GM23338 (cell line): ENCODE measurements at regions not wholly inside any gene's neighbourhood (a gene's known extent, or its start where the extent isn't known, plus 50 kb on each side); places are given as distances from the start of the nearest gene placed in this dataset.

ENCODE experiments used
- ATAC-seq: fragments of 200-7000 bp; cut with Tn5 transposase; 3 replicates; pipeline ENCODE4 v1.9.1; 2020
- DNase-seq: peaks from one replicate; pipeline ENCODE4 v3.0.0-alpha.2; 2015; ENCODE audit warnings: low spot score
- H2AFZ ChIP-seq: fragments of 200-600 bp; sonication (generic); 2 replicates; pipeline ENCODE4 v1.8.0; 2016; ENCODE audit warnings: antibody characterized with exemption, mild to moderate bottlenecking, moderate library complexity
- H3F3A ChIP-seq: fragments of 200-600 bp; sonication (generic); replicated peaks from 2 replicates; pipeline ENCODE4 v1.8.0; 2017; ENCODE audit warnings: antibody characterized with exemption, mixed run types, low read depth
- H3K27ac ChIP-seq: fragments of 200-600 bp; sonication (generic); 2 replicates; pipeline ENCODE4 v1.6.1; 2016; ENCODE audit warnings: low read depth
- H3K27me3 ChIP-seq: fragments of 200-600 bp; sonication (generic); 2 replicates; pipeline ENCODE4 v1.8.0; 2016; ENCODE audit warnings: mild to moderate bottlenecking, mixed run types, moderate library complexity; ENCODE audit not compliant: insufficient read depth
- H3K36me3 ChIP-seq: fragments of 200-600 bp; sonication (generic); 2 replicates; pipeline ENCODE4 v1.8.0; 2016; ENCODE audit warnings: mild to moderate bottlenecking; ENCODE audit not compliant: insufficient read depth
- H3K4me1 ChIP-seq: fragments of 200-600 bp; sonication (generic); 2 replicates; pipeline ENCODE4 v1.8.0; 2016; ENCODE audit warnings: mild to moderate bottlenecking, moderate library complexity; ENCODE audit not compliant: insufficient read depth
- H3K4me2 ChIP-seq: fragments of 200-600 bp; sonication (generic); 2 replicates; pipeline ENCODE4 v1.7.1; 2017; ENCODE audit warnings: mixed run types
- H3K4me3 ChIP-seq: fragments of 200-600 bp; sonication (generic); 2 replicates; pipeline ENCODE4 v1.6.1; 2016; ENCODE audit warnings: mixed run types
- H3K79me2 ChIP-seq: fragments of 200-600 bp; sonication (generic); replicated peaks from 2 replicates; pipeline ENCODE4 v1.8.0; 2017; ENCODE audit warnings: mild to moderate bottlenecking; ENCODE audit not compliant: insufficient read depth
- H3K9me2 ChIP-seq: fragments of 200-600 bp; sonication (generic); 2 replicates; pipeline ENCODE4 v1.8.0; 2017; ENCODE audit not compliant: insufficient read depth
- H4K20me1 ChIP-seq: fragments of 200-600 bp; sonication (generic); replicated peaks from 2 replicates; pipeline ENCODE4 v1.8.0; 2017; ENCODE audit warnings: mild to moderate bottlenecking; ENCODE audit not compliant: insufficient read depth
- H3K27ac Mint-ChIP-seq: 2 replicates; pipeline ENCODE4 v1.8.0; 2020; ENCODE audit warnings: inconsistent platforms, mild to moderate bottlenecking, moderate library complexity, mixed read lengths
- H3K27me3 Mint-ChIP-seq: 3 replicates; pipeline ENCODE4 v1.8.0; 2022; ENCODE audit warnings: low read depth, mild to moderate bottlenecking, moderate library complexity, mixed read lengths, inconsistent platforms; ENCODE audit not compliant: insufficient read depth, poor library complexity
- H3K36me3 Mint-ChIP-seq: 3 replicates; pipeline ENCODE4 v1.8.0; 2021; ENCODE audit warnings: low read depth, mild to moderate bottlenecking, inconsistent platforms, moderate library complexity, mixed read lengths
- H3K4me1 Mint-ChIP-seq: 3 replicates; pipeline ENCODE4 v1.8.0; 2020; ENCODE audit warnings: mild to moderate bottlenecking, inconsistent platforms, mixed read lengths
- H3K4me3 Mint-ChIP-seq: 3 replicates; pipeline ENCODE4 v1.8.0; 2021; ENCODE audit warnings: moderate library complexity, mild to moderate bottlenecking, inconsistent platforms, mixed read lengths
- H3K9me3 Mint-ChIP-seq: 3 replicates; pipeline ENCODE4 v1.8.0; 2020; ENCODE audit warnings: moderate library complexity, mild to moderate bottlenecking, inconsistent platforms, mixed read lengths
- CTCF ChIP-seq, 2 experiments: fragments of 200-600 bp in 1 of 2; sonication (generic) in 1 of 2; conservative IDR thresholded peaks; 2 replicates each; pipeline versions ENCODE4 v1.5.1 to v1.6.1; 2016 to 2017; ENCODE audit warnings: antibody characterized with exemption in 2 of 2, low read depth in 2 of 2, mild to moderate bottlenecking in 2 of 2, moderate library complexity in 1 of 2
- ETS1 ChIP-seq: IDR thresholded peaks from 2 replicates; pipeline ENCODE4 v1.6.1; 2016; ENCODE audit warnings: antibody characterized with exemption
- EZH2 ChIP-seq: fragments of 200-600 bp; sonication (generic); IDR thresholded peaks from one replicate; pipeline ENCODE4 v1.8.0; 2017; ENCODE audit warnings: antibody characterized with exemption, mild to moderate bottlenecking, low read depth; ENCODE audit not compliant: unreplicated experiment
- JUNB ChIP-seq: IDR thresholded peaks from one replicate; pipeline ENCODE4 v1.6.1; 2016; ENCODE audit warnings: antibody characterized with exemption; ENCODE audit not compliant: unreplicated experiment
- POLR2AphosphoS5 ChIP-seq: IDR thresholded peaks from 2 replicates; pipeline ENCODE4 v1.6.1; 2016; ENCODE audit warnings: antibody characterized with exemption, low read depth
- REST ChIP-seq: IDR thresholded peaks from one replicate; pipeline ENCODE4 v1.6.1; 2018; ENCODE audit warnings: antibody characterized with exemption; ENCODE audit not compliant: unreplicated experiment
- STAT1 ChIP-seq: IDR thresholded peaks from one replicate; pipeline ENCODE4 v1.6.1; 2016; ENCODE audit warnings: antibody characterized with exemption; ENCODE audit not compliant: unreplicated experiment
- ZNF114 ChIP-seq: fragments of 250-450 bp; sonication (Bioruptor Pico); IDR thresholded peaks from 2 replicates; pipeline ENCODE4 v1.5.0; 2020; ENCODE audit warnings: mild to moderate bottlenecking, moderate library complexity
- ZNF462 ChIP-seq: fragments of 250-450 bp; sonication (Bioruptor Pico); IDR thresholded peaks from 2 replicates; pipeline ENCODE4 v1.5.0; 2020; ENCODE audit warnings: mild to moderate bottlenecking, moderate library complexity

GRCh38 chr5:176722757-176723156 lies 75.5 kb downstream of the TSPAN17 start:
- Histone ChIP-seq H3K27me3 (no peaks in the 10 kb centered on the region), H3F3A (no peaks in the 10 kb centered on the region), H3K79me2 (no peaks in the 10 kb centered on the region), H3K9me2 (no peaks in the 10 kb centered on the region), H2AFZ (0 out of 2 replicates have a peak overlapping the region, but pooled peaks have one; percentile 28), H3K4me3 (no peak overlapping the region), H3K4me1 (peaks cover 14% of the 10 kb centered on the region; the same call in 1 of the 2 replicates), H3K4me2 (no peak overlapping the region), H4K20me1 (no peaks in the 10 kb centered on the region), H3K36me3 (no peaks in the 10 kb centered on the region), H3K27ac (no peak overlapping the region)
- Mint-ChIP-seq H3K27me3 (peaks cover 13% of the 10 kb centered on the region), H3K4me3 (no peak overlapping the region), H3K36me3 (no peaks in the 10 kb centered on the region; the same call in 2 of the 3 replicates), H3K27ac (no peak overlapping the region), H3K4me1 (peaks cover 42% of the 10 kb centered on the region), H3K9me3 (no peaks in the 10 kb centered on the region; the same call in 2 of the 3 replicates)
- TF ChIP-seq EZH2, result no peak
- no peak for TF ChIP-seq STAT1
- no peak for TF ChIP-seq REST
- TF ChIP-seq POLR2AphosphoS5, result no peak
- DNase-seq (no peak), ATAC-seq (no peak)

- H3K36me3 ChIP-seq, result no peaks in the 10 kb centered on the region
- peaks cover 14% of the 10 kb centered on the region; the same call in 1 of the 2 replicates for H3K4me1 ChIP-seq
- H3K79me2 ChIP-seq, result no peaks in the 10 kb centered on the region
- no peak overlapping the region for H3K27ac ChIP-seq
- H3K4me2 ChIP-seq, result no peak overlapping the region
- ATAC-seq (no peak), DNase-seq (no peak)
- H3K27me3 ChIP-seq, result no peaks in the 10 kb centered on the region
- no peaks in the 10 kb centered on the region for H3F3A ChIP-seq
- no peaks in the 10 kb centered on the region for H3K9me2 ChIP-seq
- no peak overlapping the region for H3K4me3 Mint-ChIP-seq
- no peaks in the 10 kb centered on the region; the same call in 2 of the 3 replicates for H3K9me3 Mint-ChIP-seq
- peaks cover 13% of the 10 kb centered on the region for H3K27me3 Mint-ChIP-seq
- no peaks in the 10 kb centered on the region; the same call in 2 of the 3 replicates for H3K36me3 Mint-ChIP-seq
- no peaks in the 10 kb centered on the region for H4K20me1 ChIP-seq
- H3K4me1 Mint-ChIP-seq, result peaks cover 42% of the 10 kb centered on the region
- no peak overlapping the region for H3K27ac Mint-ChIP-seq
- no peak overlapping the region for H3K4me3 ChIP-seq
- no peak overlapping the region for H2AFZ ChIP-seq
- TF ChIP-seq CTCF (conservative IDR thresholded peaks at IDR 0.05; ENCODE audit: low read depth in 2 of 2) (no peak), ZNF114 (CRISPR knock-in tag) (no peak), POLR2AphosphoS5 (no peak), ZNF462 (CRISPR knock-in tag) (no peak), JUNB (no peak), ETS1 (no peak)
These were observed 76.2 kb downstream of the TSPAN17 start for GRCh38 chr5:176723440-176723839.
